Embryonic facial prominence (tissue), 1 donor: ENCODE measurements at regions not wholly inside any gene's neighbourhood (a gene's known extent, or its start where the extent isn't known, plus 50 kb on each side); places are given as distances from the start of the nearest gene placed in this dataset.

ENCODE experiments used
- DNase-seq: peaks from one replicate; pipeline ENCODE4 v3.0.0-alpha.2; 2016; ENCODE audit errors: extremely low spot score

DNA sequence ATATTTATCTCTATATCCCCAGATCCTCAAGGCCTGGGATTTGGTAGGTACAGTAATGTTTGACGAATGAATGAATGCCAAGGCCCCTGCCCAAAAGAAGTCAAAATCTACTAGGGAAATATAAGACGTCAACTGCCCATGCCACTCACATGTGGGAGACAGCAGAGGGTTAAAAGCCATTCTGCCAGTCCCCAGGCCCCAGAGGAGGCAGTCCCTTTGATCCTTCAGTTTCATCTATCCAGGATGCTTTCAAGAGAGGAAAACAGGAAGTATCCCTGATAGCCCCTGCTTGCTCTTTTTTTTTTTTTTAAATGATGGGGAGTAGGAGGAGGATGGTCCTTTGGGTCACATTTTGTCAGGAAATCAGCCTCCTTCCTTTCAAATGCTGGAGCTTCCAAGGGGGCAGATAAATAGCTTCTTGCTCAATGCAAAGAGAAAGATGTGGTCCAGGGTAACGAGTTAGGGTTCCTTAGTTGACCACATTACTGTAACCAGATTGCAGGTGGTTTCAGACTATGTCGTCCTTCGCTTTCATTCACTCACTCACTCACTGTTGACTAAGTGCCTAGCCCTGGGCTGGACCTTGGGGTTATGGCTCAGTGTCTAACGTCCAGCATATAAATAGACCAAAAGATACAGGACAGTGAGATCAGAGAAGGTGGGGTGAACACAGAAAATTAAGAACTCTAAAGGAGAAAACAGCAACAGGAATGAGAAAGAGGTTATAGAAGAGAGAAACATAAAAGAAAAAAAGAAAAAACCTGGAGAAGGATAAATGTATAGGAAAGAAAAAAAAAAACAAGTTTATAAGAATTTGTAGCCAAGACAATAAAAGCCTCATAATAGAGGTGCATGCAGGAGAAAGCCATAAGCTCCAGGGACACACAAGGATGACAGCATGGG lies 64.6 kb upstream of the PIM1 start:
- DNase-seq = no peak

DNA sequence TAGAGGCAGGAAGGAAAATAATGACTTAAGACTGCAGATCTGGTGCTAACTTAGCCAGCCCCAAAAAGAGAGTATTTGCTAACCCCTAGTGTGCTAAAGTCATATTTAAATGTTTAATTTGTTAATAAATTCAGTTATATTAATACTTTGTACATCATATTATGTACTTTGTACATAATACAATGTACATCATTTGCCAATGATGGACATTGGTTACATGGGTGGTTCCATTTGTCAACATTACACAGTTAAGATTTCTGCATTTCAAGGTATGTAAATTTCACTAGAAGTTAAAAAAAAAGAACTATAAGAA lies 63.9 kb upstream of the PIM1 start:
- DNase-seq = no peak

DNA sequence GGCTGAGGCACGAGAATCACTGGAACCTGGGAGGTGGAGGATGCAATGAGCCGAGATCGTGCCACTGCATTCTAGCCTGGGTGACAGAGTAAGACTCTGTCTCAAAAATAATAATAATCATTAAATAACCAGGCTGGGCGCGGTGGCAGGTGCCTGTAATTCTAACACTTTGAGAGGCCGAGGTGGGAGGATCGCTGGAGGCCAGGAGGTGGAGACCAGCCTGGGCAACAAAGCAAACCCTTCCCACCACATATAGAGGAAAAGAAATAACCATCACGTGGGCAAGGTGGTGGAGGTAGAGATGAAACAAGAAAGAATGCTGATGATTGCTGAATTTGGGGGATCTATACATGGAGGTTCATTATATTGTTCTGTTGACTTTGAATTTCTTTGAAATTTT lies 63.4 kb upstream of the PIM1 start:
- DNase-seq = no peak

DNA sequence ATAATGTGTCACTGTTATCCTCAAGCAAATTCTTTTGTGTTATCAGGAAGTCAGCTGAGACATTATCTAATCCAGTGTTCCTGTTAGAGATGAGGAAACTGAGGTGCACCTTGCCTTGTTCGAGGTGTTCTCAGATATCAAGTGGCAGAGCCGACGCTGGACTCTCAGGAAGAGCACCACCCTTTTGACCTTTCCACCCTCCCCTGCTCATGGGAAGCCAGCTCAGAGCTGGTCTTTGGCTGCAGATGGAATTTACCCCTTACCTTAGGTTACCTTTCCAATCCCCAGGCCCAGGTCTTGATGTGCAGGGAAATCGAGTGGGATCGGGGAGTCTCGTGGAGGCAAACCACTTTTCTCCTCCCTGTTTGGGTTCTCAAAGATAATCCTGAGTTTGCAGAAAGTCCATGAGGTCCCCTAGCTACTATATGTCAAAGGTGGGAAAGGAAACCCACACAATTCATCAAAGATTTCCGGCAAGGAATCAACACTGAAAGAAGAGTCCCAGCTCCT lies 62.9 kb upstream of the PIM1 start:
- DNase-seq = no peak

DNA sequence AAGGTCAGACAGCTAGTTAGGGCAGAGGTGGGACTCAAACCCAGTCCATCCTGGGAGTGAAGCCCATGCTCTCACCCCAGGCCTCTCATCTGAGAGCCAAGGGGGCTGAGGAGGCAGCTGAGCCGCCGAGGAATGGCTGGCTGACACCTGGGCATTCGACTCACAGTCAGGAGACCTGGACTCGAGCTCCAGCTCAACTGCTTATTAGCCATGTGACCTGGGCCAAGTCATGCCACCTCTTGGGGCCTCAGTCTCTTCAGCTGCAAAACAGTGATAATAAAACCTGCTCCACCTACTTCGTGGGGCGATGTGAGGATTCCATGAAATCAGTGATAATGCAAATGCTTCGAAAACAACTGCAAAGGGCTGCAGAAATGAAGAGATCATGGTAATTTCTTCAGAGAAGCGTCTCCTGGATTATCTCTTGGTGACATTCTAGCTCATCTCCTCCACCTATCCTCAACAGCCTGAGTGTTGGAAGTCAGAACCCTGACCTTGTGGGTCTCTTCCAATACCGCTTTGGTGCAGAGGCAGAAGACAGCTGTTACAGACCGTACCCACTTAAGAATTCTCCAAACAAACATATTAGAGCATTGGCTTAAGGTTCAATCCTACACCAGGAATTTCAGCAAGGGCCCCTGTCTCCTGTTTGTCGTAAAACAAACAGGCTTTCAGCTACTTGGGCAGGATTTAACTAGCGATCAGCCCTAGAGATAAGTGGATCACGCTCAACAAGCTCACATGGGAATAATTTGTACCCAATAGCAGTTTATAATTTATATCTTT lies 60.0 kb upstream of the PIM1 start:
- no peak for DNase-seq

DNA sequence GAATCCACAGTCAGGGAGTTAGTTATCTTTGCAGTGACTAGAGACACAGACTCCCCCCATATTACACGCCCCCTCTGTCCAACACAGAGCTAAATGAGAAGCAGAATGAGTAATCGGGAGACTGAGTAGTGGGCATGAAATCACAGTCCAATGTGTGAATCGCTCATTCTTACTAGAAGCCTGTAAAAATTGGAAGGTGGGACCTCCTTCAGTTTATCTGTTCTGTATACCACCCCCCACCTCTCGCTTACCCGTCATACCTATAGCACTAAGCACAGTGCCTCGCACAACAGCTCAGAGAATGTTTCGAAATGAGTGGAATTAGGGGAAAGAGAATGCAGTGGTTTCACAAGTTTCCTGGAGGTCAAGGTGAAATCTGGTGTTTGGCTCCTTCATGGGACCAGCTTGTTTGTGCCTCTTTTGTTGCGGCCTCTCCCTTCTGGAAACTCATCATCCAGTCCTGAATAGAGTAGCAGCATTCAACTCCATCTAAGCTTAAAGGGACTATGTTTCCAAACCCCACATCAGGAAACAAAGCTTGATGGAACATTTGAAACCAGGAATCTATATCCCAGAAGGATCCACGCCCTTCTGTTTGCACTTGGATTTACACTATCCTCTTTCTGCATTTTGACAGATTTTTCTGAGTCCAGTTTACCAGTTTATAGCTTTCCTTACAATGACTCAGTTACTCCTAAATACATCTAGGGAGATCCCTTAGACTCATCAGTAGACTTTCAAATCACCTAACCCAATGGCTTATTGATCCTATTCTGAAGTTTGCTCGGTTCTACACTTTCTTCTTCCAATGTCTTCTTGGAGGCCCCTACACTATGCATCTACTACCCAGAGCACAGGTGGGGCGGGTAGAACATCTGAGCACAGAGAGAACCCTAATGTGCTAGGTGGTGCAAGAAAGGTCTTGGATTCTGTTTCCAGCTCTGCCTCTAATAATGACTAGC lies 59.2 kb upstream of the PIM1 start:
- no peak for DNase-seq

DNA sequence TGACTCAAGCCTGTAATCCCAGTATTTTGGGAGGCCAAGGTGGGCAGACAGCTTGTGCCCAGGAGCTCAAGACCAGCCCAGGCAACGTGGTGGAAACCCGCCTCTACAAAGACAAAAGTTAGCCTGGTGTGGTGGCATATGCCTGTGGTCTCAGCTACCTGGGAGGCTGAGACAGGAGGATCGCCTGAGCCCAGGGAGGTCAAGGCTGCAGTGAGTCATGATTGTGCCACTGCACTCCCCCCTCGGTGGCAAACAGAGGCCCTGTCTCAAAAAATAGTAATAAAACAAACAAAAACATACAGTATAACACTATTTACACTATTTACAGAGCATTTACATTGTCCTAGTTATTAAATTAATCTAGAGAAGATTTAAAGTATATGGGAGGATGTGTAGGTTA lies 56.0 kb upstream of the PIM1 start:
- no peak for DNase-seq

DNA sequence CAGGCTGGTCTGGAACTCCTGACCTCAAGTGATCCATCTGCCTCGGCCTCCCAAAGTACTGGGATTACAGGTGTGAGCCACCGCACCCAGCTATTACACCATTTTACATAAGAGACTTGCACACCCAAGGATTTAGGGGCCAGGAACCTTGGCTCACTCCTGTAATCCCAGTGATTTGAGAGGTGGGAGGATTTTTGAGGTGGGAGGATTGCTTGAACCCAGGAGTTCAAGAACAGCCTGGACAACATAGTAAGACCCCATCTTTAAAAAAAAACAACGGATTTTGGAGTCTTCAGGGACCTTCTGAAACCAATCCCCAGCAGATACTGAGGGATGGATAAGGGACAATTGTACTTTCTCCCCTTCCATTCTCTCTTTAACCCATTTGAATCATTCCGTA lies 55.3 kb upstream of the PIM1 start:
- no peak for DNase-seq

DNA sequence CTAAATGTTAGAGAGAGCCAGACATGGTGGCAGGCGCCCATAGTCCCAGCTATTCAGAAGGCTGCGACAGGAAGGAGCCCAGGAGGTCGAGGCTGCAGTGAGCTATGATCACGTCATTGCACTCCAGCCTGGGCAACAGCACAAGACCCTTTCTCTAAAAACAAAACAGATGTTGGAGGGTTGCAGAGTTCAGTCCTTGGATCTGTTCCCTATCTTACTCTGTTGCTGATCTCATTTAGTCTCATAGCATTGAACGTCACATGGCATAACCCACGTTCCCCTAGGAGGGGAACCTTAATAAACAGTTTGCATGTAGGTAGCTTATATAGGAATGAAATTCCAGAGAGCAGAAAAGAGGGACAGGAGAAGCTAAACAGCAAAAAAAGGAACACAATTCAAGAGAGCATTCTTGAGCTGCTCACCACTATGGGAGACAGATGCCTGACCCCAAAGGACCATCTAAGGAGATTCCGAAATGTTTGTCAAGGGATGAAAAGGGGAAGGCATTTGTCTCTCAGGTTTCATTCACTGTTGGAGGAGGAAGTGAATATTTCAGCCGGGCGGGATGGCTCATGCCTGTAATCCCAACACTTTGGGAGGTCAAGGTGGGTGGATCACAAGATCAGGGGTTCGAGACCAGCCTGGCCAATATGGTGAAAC lies 54.6 kb upstream of the PIM1 start:
- no peak for DNase-seq

DNA sequence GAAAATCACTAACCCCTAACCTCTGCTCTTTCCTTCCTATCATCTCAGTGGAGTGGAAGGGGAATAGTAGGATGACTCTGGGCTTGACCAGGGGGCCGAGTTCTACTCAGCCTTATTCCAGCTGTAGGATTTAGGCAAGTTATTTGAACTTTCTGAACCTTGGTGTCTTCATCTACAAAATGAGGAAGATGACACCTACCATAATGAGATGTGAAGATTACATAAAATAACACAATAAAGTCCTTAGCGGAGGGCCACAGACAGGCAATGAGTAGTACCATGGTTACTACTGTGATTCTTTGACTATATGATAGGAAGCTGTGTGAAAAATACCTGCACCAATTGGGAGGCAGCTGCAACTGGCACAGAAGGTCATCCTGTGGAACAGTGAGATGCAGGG lies 53.6 kb upstream of the PIM1 start:
- no peak for DNase-seq

DNA sequence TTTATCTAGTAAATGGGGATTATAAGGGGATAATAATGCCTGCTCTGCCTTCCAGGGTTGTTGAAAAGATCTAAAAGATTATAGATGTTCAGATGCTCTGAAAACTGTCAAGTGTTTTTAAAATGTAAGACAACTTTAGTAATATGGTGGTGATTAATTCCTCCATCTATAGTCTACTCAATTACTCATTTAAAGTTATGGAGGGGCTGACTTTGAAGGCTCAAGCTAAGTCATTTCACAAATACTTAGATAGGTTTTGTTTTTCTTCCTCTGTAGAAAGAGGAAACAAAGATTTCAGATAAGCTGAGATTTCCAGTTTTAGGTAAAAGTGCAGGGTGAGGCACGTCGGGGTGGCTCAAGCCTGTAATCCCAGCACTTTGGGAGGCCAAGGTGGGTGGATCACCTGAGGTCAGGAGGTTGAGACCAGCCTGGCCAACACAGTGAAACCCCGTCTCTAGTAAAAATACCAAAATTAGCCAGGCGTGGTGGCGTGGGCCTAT lies 50.5 kb upstream of the PIM1 start:
- DNase-seq = no peak
